Natural killer cell (primary cell): ENCODE measurements at regions not wholly inside any gene's neighbourhood (a gene's known extent, or its start where the extent isn't known, plus 50 kb on each side); places are given as distances from the start of the nearest gene placed in this dataset.

Source experiments
- ATAC-seq, 3 donors: fragments of 150-1000 bp in 2 of 3; fragments of 200-7000 bp in 1 of 3; cut with Tn5 transposase; 1 replicate in 1 of 3; 2 replicates in 2 of 3; pipeline ENCODE4 v1.10.0; 2021; ENCODE audit warnings: mild to moderate bottlenecking in 2 of 3, moderate library complexity in 2 of 3
- DNase-seq, 2 donors: peaks; one replicate each; pipeline versions ENCODE4 v3.0.0 to v3.0.0-alpha.2; 2013 to 2021; ENCODE audit warnings: mixed read lengths in 1 of 2
- H3K27ac ChIP-seq: one replicate; pipeline ENCODE4 v1.5.1; 2013; ENCODE audit warnings: mild to moderate bottlenecking, low read length
- H3K27me3 ChIP-seq: one replicate; pipeline ENCODE4 v1.6.1; 2013; ENCODE audit warnings: low read length; ENCODE audit not compliant: control insufficient read depth, insufficient read depth
- H3K36me3 ChIP-seq: one replicate; pipeline ENCODE4 v1.6.1; 2013; ENCODE audit warnings: low read length; ENCODE audit not compliant: control insufficient read depth, insufficient read depth
- H3K4me1 ChIP-seq: one replicate; pipeline ENCODE4 v1.6.1; 2013; ENCODE audit warnings: low read length; ENCODE audit not compliant: control insufficient read depth, insufficient read depth
- H3K4me3 ChIP-seq: one replicate; pipeline ENCODE4 v1.5.1; 2013; ENCODE audit warnings: low read length
- H3K9me3 ChIP-seq: one replicate; pipeline ENCODE4 v1.6.1; 2013; ENCODE audit warnings: low read length; ENCODE audit not compliant: control insufficient read depth, insufficient read depth
- H3K27ac Mint-ChIP-seq, 2 donors: one replicate each; pipeline ENCODE4 v1.8.0; 2022; ENCODE audit warnings: mild to moderate bottlenecking in 2 of 2, mixed read lengths in 2 of 2, moderate library complexity in 1 of 2
- H3K27me3 Mint-ChIP-seq, 2 donors: one replicate each; pipeline ENCODE4 v1.8.0; 2022; ENCODE audit warnings: low read depth in 2 of 2, mixed read lengths in 2 of 2
- H3K36me3 Mint-ChIP-seq: one replicate; pipeline ENCODE4 v1.8.0; 2022; ENCODE audit warnings: mixed read lengths
- H3K4me1 Mint-ChIP-seq, 2 donors: one replicate each; pipeline ENCODE4 v1.8.0; 2022; ENCODE audit warnings: mixed read lengths in 2 of 2
- H3K4me3 Mint-ChIP-seq: one replicate; pipeline ENCODE4 v1.8.0; 2022; ENCODE audit warnings: mild to moderate bottlenecking, moderate library complexity, mixed read lengths
- H3K9me3 Mint-ChIP-seq, 2 donors: one replicate each; pipeline ENCODE4 v1.8.0; 2022; ENCODE audit warnings: mixed read lengths in 2 of 2
- WGBS: methylation state at CpG from one replicate; pipeline ENCODE4 v1.1.7; 2013; ENCODE audit warnings: missing lambda C conversion rate; ENCODE audit not compliant: insufficient coverage; 5-methylcytosine and 5-hydroxymethylcytosine counted together
- intact Hi-C: fragments of 100-400 bp; cut with micrococcal nuclease; formaldehyde crosslinking; loops from one replicate; pipeline ENCODE4 v1.14.2; 2022
- TF ChIP-seq, protein P1 (sequence below): fragments of 200-600 bp; IDR thresholded peaks from one replicate; pipeline ENCODE4 v1.8.0; 2022; ENCODE audit warnings: antibody characterized with exemption

DNA sequence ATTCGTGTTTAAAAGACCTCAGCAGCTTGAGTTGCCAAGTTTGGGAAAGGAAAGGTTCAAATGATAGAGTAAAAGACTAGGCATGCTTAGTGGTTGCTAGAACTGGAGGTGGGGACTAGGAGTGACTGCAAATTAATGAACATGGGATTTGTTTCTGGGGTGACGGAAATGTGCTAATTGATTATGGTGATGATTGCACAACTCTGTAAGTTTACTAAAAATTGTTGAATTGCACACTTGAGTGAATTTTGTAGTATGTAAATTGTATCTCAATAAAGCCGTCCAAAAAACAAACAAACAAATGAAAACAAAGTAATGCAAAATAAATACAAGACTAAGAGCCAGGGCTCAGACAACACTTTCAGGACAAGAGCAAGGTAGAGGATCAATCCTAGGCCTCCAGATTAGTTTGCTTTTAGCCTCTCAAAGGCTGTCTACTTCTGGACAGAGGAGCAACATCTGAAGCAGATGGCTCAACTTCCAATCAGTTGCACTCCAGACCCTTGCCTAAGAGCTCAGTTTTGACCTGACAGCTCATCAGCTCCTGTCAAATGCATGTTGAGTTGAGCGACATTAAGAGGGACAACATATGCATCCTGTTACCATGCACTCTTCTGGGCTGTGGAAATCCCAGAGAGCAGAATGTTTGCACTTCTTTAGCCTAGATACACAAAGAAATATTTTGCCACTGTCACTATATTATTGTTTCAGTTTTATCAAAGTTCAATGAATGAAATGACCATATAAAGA, 111.2 kb upstream of the ASIC2 start:
- H3K9me3 ChIP-seq = no peaks in the 10 kb centered on the region
- ATAC-seq (no peak), DNase-seq (no peak)
- intact Hi-C loops = no loop called here
- Mint-ChIP-seq H3K27me3 (peaks cover 8 to 11% of the 10 kb centered on the region in 2 donors), H3K4me1 (no peaks in the 10 kb centered on the region), H3K4me3 (no peak overlapping the region), H3K36me3 (no peaks in the 10 kb centered on the region), H3K9me3 (no peaks in the 10 kb centered on the region), H3K27ac (no peak overlapping the region)
- no peak overlapping the region for H3K27ac ChIP-seq
- TF ChIP-seq, protein P1, sequence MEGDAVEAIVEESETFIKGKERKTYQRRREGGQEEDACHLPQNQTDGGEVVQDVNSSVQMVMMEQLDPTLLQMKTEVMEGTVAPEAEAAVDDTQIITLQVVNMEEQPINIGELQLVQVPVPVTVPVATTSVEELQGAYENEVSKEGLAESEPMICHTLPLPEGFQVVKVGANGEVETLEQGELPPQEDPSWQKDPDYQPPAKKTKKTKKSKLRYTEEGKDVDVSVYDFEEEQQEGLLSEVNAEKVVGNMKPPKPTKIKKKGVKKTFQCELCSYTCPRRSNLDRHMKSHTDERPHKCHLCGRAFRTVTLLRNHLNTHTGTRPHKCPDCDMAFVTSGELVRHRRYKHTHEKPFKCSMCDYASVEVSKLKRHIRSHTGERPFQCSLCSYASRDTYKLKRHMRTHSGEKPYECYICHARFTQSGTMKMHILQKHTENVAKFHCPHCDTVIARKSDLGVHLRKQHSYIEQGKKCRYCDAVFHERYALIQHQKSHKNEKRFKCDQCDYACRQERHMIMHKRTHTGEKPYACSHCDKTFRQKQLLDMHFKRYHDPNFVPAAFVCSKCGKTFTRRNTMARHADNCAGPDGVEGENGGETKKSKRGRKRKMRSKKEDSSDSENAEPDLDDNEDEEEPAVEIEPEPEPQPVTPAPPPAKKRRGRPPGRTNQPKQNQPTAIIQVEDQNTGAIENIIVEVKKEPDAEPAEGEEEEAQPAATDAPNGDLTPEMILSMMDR = no peak
- 77% methylated on average over 3 of the region's 4 CpGs for WGBS
- H3K4me1 ChIP-seq = no peaks in the 10 kb centered on the region
- no peak overlapping the region for H3K4me3 ChIP-seq
- no peaks in the 10 kb centered on the region for H3K36me3 ChIP-seq
- no peaks in the 10 kb centered on the region for H3K27me3 ChIP-seq

DNA sequence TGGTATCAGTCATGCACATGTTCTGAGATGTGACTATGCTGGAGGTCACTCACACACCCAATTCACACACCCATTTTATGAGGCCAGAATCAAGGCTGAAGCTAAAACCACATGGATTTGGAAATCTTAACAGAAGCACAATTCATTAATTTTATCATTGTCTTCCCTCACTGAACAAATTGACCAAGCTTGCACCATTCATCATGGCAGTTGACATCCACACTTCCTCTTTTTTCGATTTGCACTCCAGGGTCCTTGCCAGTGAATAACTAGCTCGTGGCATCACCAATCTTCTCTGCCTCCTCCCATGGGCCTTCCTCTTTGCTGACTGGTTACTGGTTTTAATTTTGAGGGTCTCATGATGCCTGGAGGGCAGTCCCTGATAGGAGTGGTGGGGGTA, 123.0 kb upstream of the ASIC2 start:
- H3K4me3 ChIP-seq = no peak overlapping the region
- no peaks in the 10 kb centered on the region for H3K4me1 ChIP-seq
- H3K27me3 ChIP-seq = no peaks in the 10 kb centered on the region
- intact Hi-C loops = no loop called here
- no peak for ATAC-seq
- DNase-seq = no peak
- H3K27ac Mint-ChIP-seq = no peak overlapping the region
- no peaks in the 10 kb centered on the region for H3K4me1 Mint-ChIP-seq
- H3K36me3 Mint-ChIP-seq = no peaks in the 10 kb centered on the region
- no peaks in the 10 kb centered on the region for H3K36me3 ChIP-seq
- peaks cover 0 to 2% of the 10 kb centered on the region in 2 donors for H3K9me3 Mint-ChIP-seq
- TF ChIP-seq, protein P1 = no peak
- H3K9me3 ChIP-seq = no peaks in the 10 kb centered on the region
- no peak overlapping the region for H3K27ac ChIP-seq
- 0% methylated on average over 2 of the region's 2 CpGs for WGBS
- no peak overlapping the region for H3K4me3 Mint-ChIP-seq
- peaks cover 10 to 38% of the 10 kb centered on the region in 2 donors for H3K27me3 Mint-ChIP-seq

DNA sequence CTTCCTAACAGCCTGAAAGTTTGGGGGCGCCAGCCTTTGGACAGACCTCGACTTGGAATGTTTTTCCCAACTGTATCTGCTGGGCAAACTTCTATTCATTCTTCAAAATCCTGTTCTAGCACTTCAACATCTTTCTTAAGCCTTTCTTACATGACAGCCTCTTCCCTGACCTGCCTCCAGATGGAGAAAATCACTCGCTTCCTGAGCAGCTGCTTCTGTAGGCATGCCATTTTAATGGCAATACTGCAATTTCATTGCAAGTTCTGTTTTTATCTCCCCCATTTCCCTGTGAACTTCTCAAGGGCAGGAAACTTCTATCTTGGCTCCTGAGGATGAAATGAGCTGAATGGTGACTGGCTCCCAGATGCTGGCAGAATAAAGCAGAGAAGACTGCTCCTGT, 128.8 kb upstream of the ASIC2 start:
- Histone ChIP-seq H3K4me1 (no peaks in the 10 kb centered on the region), H3K27me3 (no peaks in the 10 kb centered on the region), H3K27ac (no peak overlapping the region), H3K4me3 (no peak overlapping the region), H3K36me3 (no peaks in the 10 kb centered on the region), H3K9me3 (no peaks in the 10 kb centered on the region)
- no peak overlapping the region for H3K4me3 Mint-ChIP-seq
- DNase-seq (no peak), ATAC-seq (no peak)
- H3K27ac Mint-ChIP-seq = no peak overlapping the region
- no peaks in the 10 kb centered on the region for H3K4me1 Mint-ChIP-seq
- intact Hi-C loops = no loop called here
- WGBS = 72% methylated on average over 3 of the region's 3 CpGs
- peaks cover 0 to 2% of the 10 kb centered on the region in 2 donors for H3K9me3 Mint-ChIP-seq
- peaks cover 16 to 25% of the 10 kb centered on the region in 2 donors for H3K27me3 Mint-ChIP-seq
- TF ChIP-seq, protein P1 = no peak
- no peaks in the 10 kb centered on the region for H3K36me3 Mint-ChIP-seq

DNA sequence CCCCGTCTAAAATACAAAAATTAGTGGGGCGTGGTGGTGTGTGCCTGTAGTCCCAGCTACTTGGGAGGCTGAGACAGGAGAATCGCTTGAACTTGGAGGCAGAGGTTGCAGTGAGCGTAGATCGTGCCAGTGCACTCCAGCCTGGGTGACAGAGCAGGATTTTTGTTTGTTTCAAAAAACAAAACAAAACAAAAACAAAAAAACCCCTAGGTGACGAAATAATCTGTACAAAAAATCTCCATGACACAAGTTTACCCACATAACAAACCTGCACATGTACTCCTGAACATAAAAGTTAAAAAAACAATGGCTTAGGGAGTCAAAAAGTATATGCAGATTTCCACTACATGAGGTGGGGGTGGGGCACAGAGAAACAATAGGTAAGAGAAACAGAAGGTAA, 140.5 kb upstream of the ASIC2 start:
- Mint-ChIP-seq H3K27ac (no peak overlapping the region), H3K4me1 (no peaks in the 10 kb centered on the region), H3K4me3 (no peak overlapping the region), H3K27me3 (peaks cover 10 to 12% of the 10 kb centered on the region in 2 donors), H3K36me3 (no peaks in the 10 kb centered on the region), H3K9me3 (no peaks in the 10 kb centered on the region)
- no peak overlapping the region for H3K27ac ChIP-seq
- TF ChIP-seq, protein P1 = no peak
- DNase-seq (no peak), ATAC-seq (no peak)
- no peak overlapping the region for H3K4me3 ChIP-seq
- H3K9me3 ChIP-seq = no peaks in the 10 kb centered on the region
- H3K27me3 ChIP-seq = no peaks in the 10 kb centered on the region
- 78% methylated on average over 6 of the region's 6 CpGs for WGBS
- H3K4me1 ChIP-seq = no peaks in the 10 kb centered on the region
- no peaks in the 10 kb centered on the region for H3K36me3 ChIP-seq
- intact Hi-C loops = no loop called here
